ENCODE measurements at regions not wholly inside any gene's neighbourhood (a gene's known extent, or its start where the extent isn't known, plus 50 kb on each side); places are given as distances from the start of the nearest gene placed in this dataset.

GRCh38 chr18:73966954-73967353, 180.7 kb downstream of the FBXO15 start:
- TF ChIP-seq CTCF (IDR thresholded peaks at IDR 0.05) = no peak
- TF ChIP-seq POLR2AphosphoS5 (IDR thresholded peaks at IDR 0.05) = no peak
